Fibroblast of skin of left quadriceps (primary cell): ENCODE measurements at regions not wholly inside any gene's neighbourhood (a gene's known extent, or its start where the extent isn't known, plus 50 kb on each side); places are given as distances from the start of the nearest gene placed in this dataset.

ENCODE experiments used
- DNase-seq, 2 experiments: peaks; one replicate each; pipeline ENCODE4 v3.0.0-alpha.2; 2013; ENCODE audit warnings: low read depth in 2 of 2

GRCh38 chr4:187575706-187576105 lies 419.9 kb upstream of the ZFP42 start:
- no peak for DNase-seq

DNA sequence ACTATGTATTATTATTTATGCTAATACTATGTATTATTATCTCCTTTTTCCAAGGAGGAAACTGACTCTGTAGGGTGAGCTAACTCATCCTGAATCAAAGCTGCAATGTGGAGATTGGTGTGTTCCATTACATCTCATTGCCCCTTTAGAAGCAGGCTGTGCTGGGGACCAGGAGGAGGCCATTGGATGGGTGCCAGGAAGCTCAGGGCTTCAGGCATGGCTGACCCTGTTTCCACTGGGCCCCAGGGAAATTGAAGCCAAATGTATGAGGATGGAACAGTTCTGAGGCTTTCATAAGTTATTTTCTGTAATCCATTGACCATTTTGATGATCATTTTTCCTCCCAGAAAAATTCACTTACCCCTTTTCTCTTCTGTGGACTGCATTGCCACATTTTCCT lies 418.8 kb upstream of the ZFP42 start:
- no peak for DNase-seq

- DNase-seq, result peak in 1 of 2 experiments; percentile 14
Observed at GRCh38 chr4:187577941-187578480, 417.6 kb upstream of the ZFP42 start.

DNA sequence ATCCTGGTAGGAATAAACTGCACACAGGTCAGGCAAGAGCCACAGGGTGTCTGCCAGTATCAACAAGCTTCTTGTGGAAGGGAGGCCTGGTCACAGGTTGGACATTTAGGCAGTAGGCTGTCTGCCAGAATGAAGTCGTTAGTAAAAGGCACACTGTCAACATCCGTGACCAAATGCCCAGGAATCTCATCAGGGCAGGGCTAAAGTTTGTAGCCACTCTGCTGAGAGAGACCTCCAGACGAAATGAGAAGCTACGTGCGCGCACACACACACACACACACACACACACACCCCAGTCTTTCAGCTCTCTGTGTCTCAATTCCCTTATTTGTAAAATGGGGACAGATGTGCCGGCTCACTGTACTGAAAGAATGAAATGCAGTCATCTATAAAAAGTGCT lies 408.7 kb upstream of the ZFP42 start:
- DNase-seq, result no peak

DNA sequence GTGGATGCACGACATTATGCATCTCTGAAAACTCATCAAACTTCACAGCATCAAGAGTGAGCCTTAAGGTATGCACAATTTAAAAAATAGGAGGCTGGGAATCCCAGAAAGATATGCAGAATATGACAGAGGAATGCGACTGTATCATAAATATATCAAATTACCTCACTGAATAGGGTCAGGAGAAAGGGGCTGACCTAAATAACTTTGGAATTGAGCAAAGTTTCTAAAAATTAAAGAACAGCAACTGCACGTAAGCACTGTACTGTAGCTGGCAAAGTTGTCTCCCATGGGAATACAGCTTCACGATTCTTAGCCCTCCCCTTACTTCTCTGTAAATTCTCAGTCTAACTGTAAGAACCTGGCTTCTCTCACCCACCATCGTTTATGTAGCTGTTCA lies 397.4 kb upstream of the ZFP42 start:
- peak in 1 of 2 experiments; percentile 39 for DNase-seq

DNA sequence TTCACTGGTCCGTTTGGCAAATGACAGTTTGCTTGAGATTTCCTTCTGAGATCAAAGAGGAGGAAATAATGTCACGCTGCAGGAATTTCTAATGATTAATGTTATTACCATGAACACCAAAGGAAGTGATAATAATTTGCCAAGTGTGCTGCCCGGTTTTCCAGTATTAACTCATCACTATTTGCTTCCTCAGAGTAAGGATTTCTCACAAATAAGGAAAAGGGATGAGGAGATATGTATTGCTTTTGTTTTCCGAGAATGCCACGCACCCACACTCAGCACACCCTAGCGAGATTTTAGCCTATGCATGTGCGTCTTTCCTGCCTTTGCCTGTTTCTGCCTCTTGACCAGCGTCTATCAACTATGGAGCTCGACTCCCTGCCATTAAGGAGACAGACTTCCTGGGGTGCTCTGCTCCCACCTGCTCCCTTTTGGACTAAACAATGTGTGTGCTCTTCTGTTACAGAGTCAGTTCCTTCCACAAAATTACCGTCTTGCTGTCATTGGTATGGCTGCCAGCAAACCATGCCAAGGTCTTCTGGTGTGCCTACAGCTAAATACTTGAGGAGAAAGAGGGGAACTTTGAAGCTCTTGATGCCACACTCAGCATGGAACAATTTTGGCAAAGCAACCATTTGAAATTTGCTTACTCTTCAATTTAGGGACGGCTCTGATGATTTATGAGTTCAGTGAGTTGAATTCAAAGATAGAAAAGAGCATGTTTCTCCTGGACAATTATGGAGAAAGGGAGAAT lies 393.1 kb upstream of the ZFP42 start:
- DNase-seq, result peak in 1 of 2 experiments; percentile 38

GRCh38 chr4:187603093-187604025 lies 392.2 kb upstream of the ZFP42 start:
- peak; percentile 96 for DNase-seq

- no peak for DNase-seq
Observed at GRCh38 chr4:187604984-187605383, 390.6 kb upstream of the ZFP42 start.

DNA sequence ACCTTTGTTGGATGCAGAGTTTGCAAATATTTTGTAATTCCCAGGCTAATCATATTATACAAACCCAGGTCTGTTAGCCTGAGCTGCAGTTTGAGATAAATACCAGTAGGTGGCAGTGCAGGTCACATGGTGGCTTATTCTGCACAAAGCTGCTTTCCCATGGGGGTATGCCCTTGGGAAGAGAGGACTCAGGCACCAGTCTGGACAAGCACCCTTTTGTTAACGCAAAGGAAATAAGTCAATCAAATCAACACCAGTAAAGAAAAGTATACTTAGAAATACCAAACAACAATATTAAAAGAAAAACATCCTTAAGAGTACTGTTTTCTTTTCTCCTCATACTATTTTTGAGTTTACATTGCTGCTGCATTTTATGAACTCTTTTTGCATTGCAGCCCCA lies 389.0 kb upstream of the ZFP42 start:
- DNase-seq, result no peak

DNA sequence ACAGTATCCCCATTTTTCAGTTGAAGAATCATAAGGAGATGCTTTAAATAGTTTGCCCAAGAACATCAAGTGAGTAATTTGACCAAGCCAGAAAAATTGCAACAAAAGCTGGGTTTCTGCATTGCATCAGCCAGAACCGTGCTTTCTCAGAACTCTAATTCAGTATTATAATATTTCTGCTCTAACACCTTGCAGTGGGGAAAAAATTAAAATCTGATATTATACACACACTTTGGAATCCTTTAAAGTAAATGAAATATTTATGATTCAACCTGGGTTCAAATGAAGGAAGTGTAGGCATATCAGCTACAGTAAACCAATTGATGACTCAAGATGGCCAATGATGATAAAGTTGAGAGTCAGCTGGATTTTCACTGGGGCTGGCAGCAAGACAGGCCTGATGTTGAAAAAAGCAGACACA lies 387.6 kb upstream of the ZFP42 start:
- no peak for DNase-seq

DNA sequence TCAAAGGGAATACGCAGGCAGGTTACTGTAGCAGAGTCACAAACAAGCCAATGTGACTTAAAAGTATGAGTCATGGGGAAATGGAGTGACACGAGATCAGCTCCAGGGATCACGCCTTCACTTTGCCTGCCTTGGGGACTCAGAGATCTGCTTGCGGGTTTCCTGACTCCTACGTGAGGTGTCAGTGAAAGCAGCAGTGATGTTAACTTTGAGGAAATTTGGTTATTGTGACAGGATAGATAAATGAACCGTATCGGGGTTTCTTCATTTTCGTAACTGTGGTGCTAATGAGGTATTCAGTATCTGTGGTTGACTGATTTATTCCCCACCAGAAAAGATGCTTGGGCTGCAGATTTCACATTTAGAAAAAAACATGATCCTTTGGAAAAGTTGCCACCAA lies 383.3 kb upstream of the ZFP42 start:
- no peak for DNase-seq

DNA sequence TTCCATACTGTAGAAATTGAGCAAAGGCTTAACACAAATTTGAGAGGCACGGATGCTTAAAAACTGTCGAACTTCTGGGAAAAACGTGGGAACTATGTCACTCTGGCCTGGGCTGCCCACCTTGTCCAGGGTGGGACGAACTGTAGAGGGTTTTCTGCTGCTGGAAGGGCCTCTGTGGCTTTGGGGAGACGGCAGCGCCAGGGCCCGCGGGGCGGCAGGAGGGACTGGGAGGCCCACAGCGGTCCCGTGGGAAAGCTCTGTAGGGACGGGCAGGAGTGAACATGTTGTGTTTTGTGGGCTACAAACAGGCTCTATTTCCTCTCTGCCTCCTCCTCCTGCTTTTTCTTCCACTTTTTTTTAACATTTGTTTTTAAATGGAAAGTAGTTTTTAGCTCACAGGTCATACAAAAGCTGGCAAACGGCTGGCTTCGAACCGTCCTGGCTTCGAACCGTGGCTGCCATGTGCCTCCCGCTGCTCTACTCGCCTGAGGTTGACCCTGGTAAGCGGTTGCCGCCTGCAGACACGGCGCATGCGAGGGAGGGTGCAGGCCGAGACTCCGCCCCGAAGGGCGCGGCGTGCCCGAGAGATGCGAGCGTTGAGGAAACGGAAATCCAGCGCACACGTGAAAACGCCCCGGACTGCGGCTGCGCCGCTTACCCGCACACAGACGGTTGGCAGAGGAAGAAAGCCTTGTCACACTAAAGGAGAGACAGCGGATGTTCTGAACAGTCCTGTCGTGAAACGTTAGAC lies 382.3 kb upstream of the ZFP42 start:
- no peak for DNase-seq

DNA sequence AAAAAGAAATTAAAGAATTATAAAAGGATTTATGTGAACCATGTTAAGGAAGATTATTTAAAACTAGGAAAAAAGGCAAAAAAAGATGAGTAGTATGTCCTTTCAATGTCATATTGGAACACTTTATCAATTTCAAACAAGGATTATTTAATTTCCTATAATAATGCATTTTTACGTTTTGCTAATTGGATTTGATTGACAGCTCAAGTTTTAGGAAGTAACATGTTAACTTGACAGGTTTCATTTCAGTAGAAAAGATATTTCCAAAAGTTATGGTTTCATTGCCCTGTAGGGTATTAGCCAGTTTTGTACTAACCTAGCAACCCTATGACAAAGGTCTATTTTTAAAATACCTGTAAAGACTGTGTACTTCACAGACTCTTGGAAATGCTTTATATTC lies 379.6 kb upstream of the ZFP42 start:
- DNase-seq, result no peak

- DNase-seq, result no peak
Observed at GRCh38 chr4:187617113-187617512, 378.5 kb upstream of the ZFP42 start.

GRCh38 chr4:187618701-187619281 lies 376.8 kb upstream of the ZFP42 start:
- DNase-seq, result no peak

GRCh38 chr4:187619319-187619718 lies 376.3 kb upstream of the ZFP42 start:
- DNase-seq, result no peak

- DNase-seq, result no peak
Observed at GRCh38 chr4:187632260-187632995, 363.1 kb upstream of the ZFP42 start.

- no peak for DNase-seq
Observed at GRCh38 chr4:187633245-187633644, 362.3 kb upstream of the ZFP42 start.

DNA sequence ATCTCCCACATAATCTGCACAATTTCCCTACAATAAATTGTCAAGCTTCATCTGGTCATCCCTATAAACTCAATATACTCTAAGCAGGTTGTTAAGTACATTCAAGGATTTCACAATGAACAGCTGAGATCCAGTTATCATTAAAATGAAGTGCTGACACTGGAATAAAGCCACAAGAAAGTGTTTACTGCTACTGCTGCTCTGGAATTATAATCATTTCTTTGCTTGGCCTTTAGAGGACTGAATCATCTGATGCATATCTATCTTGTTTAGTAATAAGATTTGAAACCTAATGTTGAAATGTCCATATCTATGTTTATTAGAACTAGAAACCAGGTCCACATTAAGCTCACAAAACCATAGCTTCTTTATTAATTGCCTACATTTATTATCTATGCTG lies 338.6 kb upstream of the ZFP42 start:
- DNase-seq, result peak; percentile 72 to 73

DNA sequence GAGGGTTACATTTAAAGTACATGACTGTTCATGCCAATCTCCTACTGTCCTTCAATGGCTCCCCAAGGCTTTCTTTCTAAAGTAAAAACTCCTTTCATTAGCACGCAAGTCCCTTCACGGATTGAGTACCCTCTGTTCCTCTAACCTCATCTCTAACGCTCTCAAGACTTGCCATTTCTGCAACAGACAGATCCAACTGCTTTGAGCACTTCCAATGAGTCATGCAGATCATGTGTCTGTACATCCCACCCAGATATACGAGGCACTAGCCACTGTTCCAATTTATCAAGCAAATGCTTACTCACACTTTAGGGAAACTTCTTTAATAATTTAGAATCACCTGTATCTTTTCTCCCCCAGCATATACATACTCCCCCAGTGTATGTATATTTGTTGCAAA lies 332.5 kb upstream of the ZFP42 start:
- DNase-seq, result no peak

- no peak for DNase-seq
Observed at GRCh38 chr4:187664011-187664410, 331.6 kb upstream of the ZFP42 start.
